ENCODE measurements at regions not wholly inside any gene's neighbourhood (a gene's known extent, or its start where the extent isn't known, plus 50 kb on each side); places are given as distances from the start of the nearest gene placed in this dataset.

DNA sequence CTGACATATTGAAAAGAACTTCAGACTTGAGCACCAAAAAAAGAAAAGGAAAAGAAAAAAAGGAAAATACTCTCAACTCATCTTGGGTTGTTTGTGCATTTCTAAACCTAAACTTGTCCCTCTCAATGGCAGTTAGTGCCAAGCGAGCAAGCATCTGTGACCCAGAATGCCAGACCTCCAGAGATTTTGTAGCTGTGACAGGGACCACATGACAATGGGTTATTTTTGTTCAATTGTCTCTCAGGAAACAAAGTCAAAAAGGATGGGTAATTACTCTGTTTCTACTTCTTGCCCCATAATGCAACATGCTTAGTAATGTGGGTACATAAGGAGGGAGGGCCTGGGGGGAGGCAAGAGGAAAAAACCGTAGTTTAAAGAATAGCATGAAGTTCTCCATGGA, 285.7 kb upstream of the RTL1 start:
- no peak for TF ChIP-seq CTCF (IDR thresholded peaks at IDR 0.05)
- no peaks in the 10 kb centered on the region for H3K27me3 ChIP-seq
- no peaks in the 10 kb centered on the region for H3K9me3 ChIP-seq
- H3K36me3 ChIP-seq = no peaks in the 10 kb centered on the region
- no peaks in the 10 kb centered on the region for H3K4me1 ChIP-seq (ENCODE audit: control insufficient read depth in 1 of 2, insufficient read depth in 1 of 2, low read depth in 1 of 2, low read length in 1 of 2)
- H3K4me3 ChIP-seq (ENCODE audit: low read depth in 1 of 2, low read length in 1 of 2) = no peak overlapping the region
- H3K27ac ChIP-seq = no peak overlapping the region

DNA sequence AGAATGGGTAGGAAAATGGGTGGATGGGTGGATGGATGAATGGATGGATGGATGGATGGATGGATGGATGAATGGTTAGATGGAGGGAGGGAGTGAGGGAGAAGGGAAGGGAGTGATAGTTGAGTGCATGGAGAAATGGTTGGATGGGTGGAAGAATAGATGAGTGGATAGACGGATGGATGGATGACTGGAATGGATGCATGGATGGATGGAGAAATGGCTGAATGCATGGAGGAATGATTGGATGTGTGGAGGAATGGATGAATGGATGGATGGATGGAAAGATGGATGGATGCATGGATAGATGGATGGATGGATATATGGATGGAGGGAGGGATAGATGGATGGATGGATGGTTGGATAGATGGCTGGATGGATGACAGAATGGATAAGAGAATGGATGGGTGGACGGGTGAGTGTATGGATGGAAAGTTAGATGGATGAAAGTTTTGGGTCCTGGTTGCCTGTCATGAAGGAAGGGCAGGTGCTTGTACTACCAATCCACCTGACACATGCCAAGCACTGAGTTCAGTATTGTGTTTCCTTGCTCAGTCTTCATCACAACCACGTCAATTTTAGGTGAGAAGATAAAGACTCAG, 286.5 kb upstream of the RTL1 start:
- Histone ChIP-seq H3K27me3 (no peaks in the 10 kb centered on the region), H3K36me3 (no peaks in the 10 kb centered on the region), H3K27ac (no peak overlapping the region), H3K4me1 (ENCODE audit: control insufficient read depth in 1 of 2, insufficient read depth in 1 of 2, low read depth in 1 of 2, low read length in 1 of 2) (no peaks in the 10 kb centered on the region), H3K4me3 (ENCODE audit: low read depth in 1 of 2, low read length in 1 of 2) (no peak overlapping the region), H3K9me3 (no peaks in the 10 kb centered on the region)
- TF ChIP-seq CTCF (IDR thresholded peaks at IDR 0.05) = no peak

DNA sequence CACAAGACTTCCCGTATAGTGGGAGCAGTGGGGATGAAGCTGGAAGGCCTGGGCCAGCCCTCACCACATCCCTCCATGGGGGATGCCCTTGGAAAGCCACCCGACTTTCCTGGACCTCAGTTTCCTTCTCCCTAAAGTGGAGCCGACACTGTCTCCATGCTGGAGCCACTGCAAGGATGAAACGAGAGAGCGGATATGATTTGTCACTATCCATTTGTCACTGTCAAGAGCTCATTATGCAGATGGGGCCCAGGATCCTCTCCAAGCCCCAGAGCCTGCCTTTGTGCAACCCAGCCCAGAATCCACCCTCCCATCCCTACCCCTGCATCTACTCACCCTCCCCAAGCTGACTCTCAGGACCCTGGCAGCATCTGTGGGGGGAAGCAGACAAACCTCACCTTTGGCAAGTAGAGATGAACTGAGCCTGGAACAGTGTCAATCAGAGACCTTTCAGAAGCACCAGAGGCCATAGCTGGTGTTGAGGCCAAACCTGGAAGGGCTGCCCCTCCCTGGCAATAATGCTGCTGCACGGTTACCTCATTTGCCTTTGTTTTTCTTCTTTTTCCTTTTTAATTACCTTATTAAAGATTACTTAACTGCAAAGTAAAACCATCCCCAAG, 287.7 kb upstream of the RTL1 start:
- no peaks in the 10 kb centered on the region for H3K27me3 ChIP-seq
- H3K9me3 ChIP-seq = no peaks in the 10 kb centered on the region
- H3K4me1 ChIP-seq (ENCODE audit: control insufficient read depth in 1 of 2, insufficient read depth in 1 of 2, low read depth in 1 of 2, low read length in 1 of 2) = no peaks in the 10 kb centered on the region
- TF ChIP-seq CTCF (IDR thresholded peaks at IDR 0.05) = no peak
- no peak overlapping the region for H3K27ac ChIP-seq
- no peak overlapping the region for H3K4me3 ChIP-seq (ENCODE audit: low read depth in 1 of 2, low read length in 1 of 2)
- no peaks in the 10 kb centered on the region for H3K36me3 ChIP-seq

GRCh38 chr14:101191721-101192660, 288.5 kb upstream of the RTL1 start:
- Histone ChIP-seq H3K27ac (no peak overlapping the region), H3K36me3 (no peaks in the 10 kb centered on the region), H3K27me3 (no peaks in the 10 kb centered on the region), H3K9me3 (no peaks in the 10 kb centered on the region), H3K4me1 (ENCODE audit: control insufficient read depth in 1 of 2, insufficient read depth in 1 of 2, low read depth in 1 of 2, low read length in 1 of 2) (no peaks in the 10 kb centered on the region), H3K4me3 (ENCODE audit: low read depth in 1 of 2, low read length in 1 of 2) (no peak overlapping the region)
- no peak for TF ChIP-seq CTCF (IDR thresholded peaks at IDR 0.05)

DNA sequence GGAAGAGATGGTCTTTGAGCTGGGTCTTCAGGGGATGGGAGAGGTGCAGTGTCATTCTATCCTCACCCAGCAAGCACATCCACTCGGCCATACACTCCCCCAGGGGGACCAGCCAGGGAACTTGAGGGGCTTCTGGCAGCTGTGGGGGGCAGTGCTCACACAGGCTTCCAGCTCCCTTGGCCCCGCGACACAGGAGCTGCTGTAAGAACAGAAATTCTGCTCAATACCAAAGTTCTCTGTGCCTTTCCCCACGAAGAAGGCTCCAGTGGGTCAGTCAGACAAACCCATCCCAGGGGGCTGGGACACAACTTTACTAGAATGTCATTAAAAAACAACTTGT, 289.1 kb upstream of the RTL1 start:
- no peaks in the 10 kb centered on the region for H3K9me3 ChIP-seq
- no peak overlapping the region for H3K27ac ChIP-seq
- no peaks in the 10 kb centered on the region for H3K4me1 ChIP-seq (ENCODE audit: control insufficient read depth in 1 of 2, insufficient read depth in 1 of 2, low read depth in 1 of 2, low read length in 1 of 2)
- H3K4me3 ChIP-seq (ENCODE audit: low read depth in 1 of 2, low read length in 1 of 2) = no peak overlapping the region
- H3K27me3 ChIP-seq = no peaks in the 10 kb centered on the region
- no peak for TF ChIP-seq CTCF (IDR thresholded peaks at IDR 0.05)
- H3K36me3 ChIP-seq = no peaks in the 10 kb centered on the region
